IMR-90 (cell line): ENCODE measurements at regions not wholly inside any gene's neighbourhood (a gene's known extent, or its start where the extent isn't known, plus 50 kb on each side); places are given as distances from the start of the nearest gene placed in this dataset.

Experiments
- ATAC-seq: fragments of 200-7000 bp; cut with Tn5 transposase; 2 replicates; pipeline ENCODE4 v1.9.1; 2020; ENCODE audit warnings: low read depth, mild to moderate bottlenecking, moderate library complexity
- BruUV-seq: library from RNA; stranded (reverse); fragments of 400-500 nt; replicated peaks from 2 replicates; lab custom pipeline; 2021; lab: Mats Ljungman, UMichigan
- CTCF ChIA-PET: fragments of 300-600 bp; formaldehyde crosslinking; extraction: SDS; loops from one replicate; lab custom pipeline; 2021; ENCODE audit warnings: antibody characterized with exemption; lab: Yijun Ruan, JAX
- POLR2A ChIA-PET: fragments of 300-600 bp; sonication (Branson Sonifier 250); formaldehyde crosslinking; loops from one replicate; lab custom pipeline; 2022; ENCODE audit warnings: antibody characterized with exemption; ENCODE audit not compliant: unreplicated experiment; lab: Charles Lee
- DNase-seq: peaks from one replicate; pipeline ENCODE4 v3.0.0; 2013
- H2AFZ ChIP-seq: replicated peaks from 2 replicates; pipeline ENCODE3; 2013; ENCODE audit warnings: low read length, mild to moderate bottlenecking; ENCODE audit not compliant: poor library complexity
- H2AK5ac ChIP-seq: 2 replicates; pipeline ENCODE4 v1.6.1; 2013; ENCODE audit warnings: low read depth, low read length, inconsistent platforms
- H2AK9ac ChIP-seq: replicated peaks from 2 replicates; pipeline ENCODE3; 2013; ENCODE audit warnings: mild to moderate bottlenecking, low read depth, low read length, moderate library complexity; ENCODE audit not compliant: poor library complexity
- H2BK120ac ChIP-seq: 2 replicates; pipeline ENCODE4 v1.6.1; 2013; ENCODE audit warnings: low read depth, low read length, inconsistent platforms
- H2BK15ac ChIP-seq: 3 replicates; pipeline ENCODE4 v1.6.1; 2013; ENCODE audit warnings: low read depth, low read length, inconsistent platforms
- H2BK20ac ChIP-seq: 2 replicates; pipeline ENCODE4 v1.6.1; 2013; ENCODE audit warnings: low read depth, mild to moderate bottlenecking, inconsistent platforms, low read length, moderate library complexity
- H2BK5ac ChIP-seq: 2 replicates; pipeline ENCODE4 v1.6.1; 2013; ENCODE audit warnings: mild to moderate bottlenecking, low read depth, low read length, inconsistent platforms; ENCODE audit not compliant: poor library complexity, severe bottlenecking
- H3K14ac ChIP-seq: replicated peaks from 2 replicates; pipeline ENCODE4 v1.6.1; 2013; ENCODE audit warnings: low read depth, low read length, inconsistent platforms
- H3K18ac ChIP-seq: 2 replicates; pipeline ENCODE4 v1.6.1; 2013; ENCODE audit warnings: low read depth, low read length, control low read depth
- H3K23ac ChIP-seq: 2 replicates; pipeline ENCODE4 v1.6.1; 2013; ENCODE audit warnings: low read depth, low read length, inconsistent platforms
- H3K27ac ChIP-seq: 2 replicates; pipeline ENCODE4 v1.5.1; 2013; ENCODE audit warnings: mild to moderate bottlenecking, control low read depth, low read length; ENCODE audit not compliant: insufficient read depth
- H3K27me3 ChIP-seq: 2 replicates; pipeline ENCODE4 v1.6.1; 2013; ENCODE audit warnings: low read length; ENCODE audit not compliant: control insufficient read depth, insufficient read depth
- H3K36me3 ChIP-seq: 2 replicates; pipeline ENCODE4 v1.6.1; 2013; ENCODE audit warnings: low read length, mixed read lengths; ENCODE audit not compliant: control insufficient read depth, insufficient read depth
- H3K4ac ChIP-seq: 2 replicates; pipeline ENCODE4 v1.6.1; 2013; ENCODE audit warnings: low read depth, low read length, inconsistent platforms
- H3K4me1 ChIP-seq: 2 replicates; pipeline ENCODE4 v1.6.1; 2013; ENCODE audit warnings: low read length, mixed read lengths; ENCODE audit not compliant: control insufficient read depth, insufficient read depth
- H3K4me2 ChIP-seq: 2 replicates; pipeline ENCODE4 v1.6.1; 2013; ENCODE audit warnings: low read depth, mild to moderate bottlenecking, control low read depth, low read length, moderate library complexity
- H3K4me3 ChIP-seq: 2 replicates; pipeline ENCODE4 v1.5.1; 2013; ENCODE audit warnings: low read depth, mild to moderate bottlenecking, control low read depth, low read length, moderate library complexity; ENCODE audit not compliant: insufficient read depth
- H3K56ac ChIP-seq: 2 replicates; pipeline ENCODE4 v1.6.1; 2013; ENCODE audit warnings: low read length, inconsistent platforms; ENCODE audit not compliant: insufficient read depth; ENCODE audit errors: extremely low read depth
- H3K79me1 ChIP-seq, 2 experiments: 2 replicates each; pipeline ENCODE4 v1.6.1; 2013; ENCODE audit warnings: low read length in 2 of 2, inconsistent platforms in 1 of 2, low read depth in 1 of 2
- H3K9ac ChIP-seq: 2 replicates; pipeline ENCODE4 v1.6.1; 2013; ENCODE audit warnings: low read depth, low read length, control low read depth
- H3K9me1 ChIP-seq: 2 replicates; pipeline ENCODE4 v1.6.1; 2013; ENCODE audit warnings: low read length, inconsistent platforms; ENCODE audit not compliant: insufficient read depth
- H3K9me3 ChIP-seq: 2 replicates; pipeline ENCODE4 v1.6.1; 2013; ENCODE audit warnings: low read length; ENCODE audit not compliant: control insufficient read depth, insufficient read depth
- H4K20me1 ChIP-seq: 2 replicates; pipeline ENCODE4 v1.6.1; 2013; ENCODE audit warnings: low read length, inconsistent platforms; ENCODE audit not compliant: insufficient read depth
- H4K5ac ChIP-seq: 2 replicates; pipeline ENCODE4 v1.6.1; 2013; ENCODE audit warnings: mild to moderate bottlenecking, low read depth, low read length, control low read depth
- H4K8ac ChIP-seq, 2 experiments: 2 replicates each; pipeline ENCODE4 v1.6.1; 2013; ENCODE audit warnings: low read depth in 2 of 2, low read length in 2 of 2, control low read depth in 1 of 2, inconsistent platforms in 1 of 2
- H4K91ac ChIP-seq: 2 replicates; pipeline ENCODE4 v1.6.1; 2013; ENCODE audit warnings: low read depth, low read length, inconsistent platforms; ENCODE audit not compliant: insufficient read depth
- BHLHE40 ChIP-seq: fragments of 150-350 bp; IDR thresholded peaks from 2 replicates; pipeline ENCODE4 v1.6.1; 2016; ENCODE audit warnings: mild to moderate bottlenecking, low read depth, low read length
- CEBPB ChIP-seq: IDR thresholded peaks from 2 replicates; pipeline ENCODE4 v1.6.1; 2012; ENCODE audit warnings: low read depth, low read length, improper control_type of control experiment
- CHD1 ChIP-seq: IDR thresholded peaks from 2 replicates; pipeline ENCODE4 v1.6.1; 2012; ENCODE audit warnings: low read depth, low read length, improper control_type of control experiment
- FOS ChIP-seq: fragments of 150-350 bp; IDR thresholded peaks from 2 replicates; pipeline ENCODE4 v1.6.1; 2016; ENCODE audit warnings: low read depth, low read length
- MAFK ChIP-seq: IDR thresholded peaks from 2 replicates; pipeline ENCODE4 v1.6.1; 2012; ENCODE audit warnings: low read depth, low read length, improper control_type of control experiment
- MAZ ChIP-seq: IDR thresholded peaks from 2 replicates; pipeline ENCODE4 v1.6.1; 2012; ENCODE audit warnings: low read depth, mild to moderate bottlenecking, low read length, improper control_type of control experiment, moderate library complexity, borderline replicate concordance
- MXI1 ChIP-seq: IDR thresholded peaks from 2 replicates; pipeline ENCODE4 v1.6.1; 2012; ENCODE audit warnings: low read depth, mild to moderate bottlenecking, low read length, moderate library complexity, borderline replicate concordance
- NFE2L2 ChIP-seq: fragments of 150-350 bp; IDR thresholded peaks from 2 replicates; pipeline ENCODE4 v1.6.1; 2016; ENCODE audit warnings: low read depth, mild to moderate bottlenecking, low read length
- POLR2A ChIP-seq: IDR thresholded peaks from 2 replicates; pipeline ENCODE4 v1.6.1; 2012; ENCODE audit warnings: mild to moderate bottlenecking, low read depth, low read length
- RAD21 ChIP-seq: IDR thresholded peaks from 2 replicates; pipeline ENCODE4 v1.6.1; 2012; ENCODE audit warnings: low read length, improper control_type of control experiment
- RCOR1 ChIP-seq: IDR thresholded peaks from 2 replicates; pipeline ENCODE4 v1.6.1; 2012; ENCODE audit warnings: mild to moderate bottlenecking, low read length, improper control_type of control experiment; ENCODE audit not compliant: insufficient replicate concordance
- RFX5 ChIP-seq: IDR thresholded peaks from 2 replicates; pipeline ENCODE4 v1.8.0; 2012; ENCODE audit warnings: low read depth, mild to moderate bottlenecking, low read length, moderate library complexity
- SMC3 ChIP-seq: fragments of 150-350 bp; IDR thresholded peaks from 2 replicates; pipeline ENCODE4 v1.6.1; 2016; ENCODE audit warnings: low read depth, mild to moderate bottlenecking, antibody characterized with exemption, low read length, moderate library complexity
- WGBS, 2 experiments: methylation state at CpG; one replicate each; pipeline versions ENCODE4 v1.1.5 to v1.1.7; 2013; ENCODE audit warnings: missing lambda C conversion rate in 2 of 2; ENCODE audit not compliant: insufficient read length in 1 of 2; ENCODE audit errors: extremely low coverage in 2 of 2; 5-methylcytosine and 5-hydroxymethylcytosine counted together
- dilution Hi-C: fragments of 300-500 bp; cut with HindIII; formaldehyde crosslinking; loops from one replicate; pipeline ENCODE4 v1.14.3; 2018; ENCODE audit warnings: low sequenced_read_pairs; ENCODE audit not compliant: unreplicated experiment
- in situ Hi-C: fragments of 300-500 bp; cut with MboI; formaldehyde crosslinking; loops from 3 replicates; pipeline ENCODE4 v1.14.3; 2019; ENCODE audit warnings: low sequenced_read_pairs, inconsistent platforms, mixed read lengths
- intact Hi-C: fragments of 100-400 bp; cut with micrococcal nuclease; formaldehyde crosslinking; loops from 2 replicates; pipeline ENCODE4 v1.10.0; 2022
- TF ChIP-seq, protein P1 (sequence below): conservative IDR thresholded peaks from 2 replicates; pipeline ENCODE4 v1.5.1; 2012; ENCODE audit warnings: mild to moderate bottlenecking, low read depth, low read length, improper control_type of control experiment
- TF ChIP-seq, protein P2 (sequence below): fragments of 150-350 bp; IDR thresholded peaks from 2 replicates; pipeline ENCODE4 v1.6.1; 2017; ENCODE audit warnings: mild to moderate bottlenecking, antibody characterized with exemption, low read length, low read depth
- TF ChIP-seq, protein P3 (sequence below): fragments of 150-350 bp; IDR thresholded peaks from 2 replicates; pipeline ENCODE4 v1.6.1; 2016; ENCODE audit warnings: low read depth, mild to moderate bottlenecking, low read length, moderate library complexity, borderline replicate concordance

DNA sequence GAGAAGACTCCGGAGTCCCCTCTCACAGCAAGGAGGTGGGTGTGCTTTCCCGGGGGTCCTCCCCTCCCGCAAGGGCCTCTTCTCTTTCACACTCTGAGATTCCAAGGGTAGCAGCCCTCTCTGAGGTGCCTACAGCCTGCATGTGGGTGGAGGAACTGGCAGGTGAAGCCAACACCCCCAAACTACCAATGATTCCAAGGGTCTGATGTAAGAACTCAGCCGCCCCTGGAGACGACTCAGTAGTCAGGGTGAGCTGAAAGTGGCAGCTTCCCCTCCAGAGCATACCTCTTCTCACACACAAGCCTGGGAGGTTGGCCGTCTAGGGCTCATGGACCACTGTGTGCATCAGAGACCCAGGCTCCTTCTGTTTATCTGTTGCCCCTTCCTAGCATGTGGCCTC is 66.1 kb downstream of the TSPAN17 start:
- no peaks in the 10 kb centered on the region for H3K79me1 ChIP-seq
- no peak for DNase-seq
- H3K36me3 ChIP-seq: no peaks in the 10 kb centered on the region
- intact Hi-C loops: no loop called here
- CTCF ChIA-PET: no interaction called here
- H3K9ac ChIP-seq: no peak overlapping the region
- no peak overlapping the region for H2AK9ac ChIP-seq
- H3K4me3 ChIP-seq: no peak overlapping the region
- peaks cover 5% of the 10 kb centered on the region for H3K9me3 ChIP-seq
- no TSS peak for BruUV-seq
- H3K14ac ChIP-seq: no peak overlapping the region
- no peak overlapping the region for H3K23ac ChIP-seq
- H4K91ac ChIP-seq: no peak overlapping the region
- dilution Hi-C loops: no loop called here
- in situ Hi-C loops: no loop called here
- no peaks in the 10 kb centered on the region for H3K9me1 ChIP-seq
- no peak overlapping the region for H2BK120ac ChIP-seq
- no peak overlapping the region for H3K27ac ChIP-seq
- H4K8ac ChIP-seq: no peak overlapping the region
- no peaks in the 10 kb centered on the region for H3K4me1 ChIP-seq
- POLR2A ChIA-PET: no interaction called here
- no peak overlapping the region for H4K5ac ChIP-seq
- H2AFZ ChIP-seq: no peak overlapping the region
- no peak overlapping the region for H2BK5ac ChIP-seq
- ATAC-seq: no peak
- H2AK5ac ChIP-seq: no peak overlapping the region
- H3K27me3 ChIP-seq: peaks cover 58% of the 10 kb centered on the region
- no peak overlapping the region for H3K18ac ChIP-seq
- H4K20me1 ChIP-seq: no peaks in the 10 kb centered on the region; the same call in 1 of the 2 replicates
- H3K56ac ChIP-seq: no peak overlapping the region
- H3K4me2 ChIP-seq: no peak overlapping the region
- WGBS, 2 experiments: no CpG with 5 or more reads among the region's 6 CpGs
- no peak overlapping the region for H2BK20ac ChIP-seq
- no peak overlapping the region for H3K4ac ChIP-seq
- H2BK15ac ChIP-seq: no peak overlapping the region
- TF ChIP-seq, protein P1, sequence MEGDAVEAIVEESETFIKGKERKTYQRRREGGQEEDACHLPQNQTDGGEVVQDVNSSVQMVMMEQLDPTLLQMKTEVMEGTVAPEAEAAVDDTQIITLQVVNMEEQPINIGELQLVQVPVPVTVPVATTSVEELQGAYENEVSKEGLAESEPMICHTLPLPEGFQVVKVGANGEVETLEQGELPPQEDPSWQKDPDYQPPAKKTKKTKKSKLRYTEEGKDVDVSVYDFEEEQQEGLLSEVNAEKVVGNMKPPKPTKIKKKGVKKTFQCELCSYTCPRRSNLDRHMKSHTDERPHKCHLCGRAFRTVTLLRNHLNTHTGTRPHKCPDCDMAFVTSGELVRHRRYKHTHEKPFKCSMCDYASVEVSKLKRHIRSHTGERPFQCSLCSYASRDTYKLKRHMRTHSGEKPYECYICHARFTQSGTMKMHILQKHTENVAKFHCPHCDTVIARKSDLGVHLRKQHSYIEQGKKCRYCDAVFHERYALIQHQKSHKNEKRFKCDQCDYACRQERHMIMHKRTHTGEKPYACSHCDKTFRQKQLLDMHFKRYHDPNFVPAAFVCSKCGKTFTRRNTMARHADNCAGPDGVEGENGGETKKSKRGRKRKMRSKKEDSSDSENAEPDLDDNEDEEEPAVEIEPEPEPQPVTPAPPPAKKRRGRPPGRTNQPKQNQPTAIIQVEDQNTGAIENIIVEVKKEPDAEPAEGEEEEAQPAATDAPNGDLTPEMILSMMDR: no peak
- TF ChIP-seq NFE2L2 (no peak), CEBPB (no peak), RCOR1 (no peak), CHD1 (no peak), FOS (no peak), MAZ (no peak), MAFK (no peak), BHLHE40 (no peak), MXI1 (no peak), POLR2A (no peak), RAD21 (no peak), RFX5 (no peak), SMC3 (no peak)
- TF ChIP-seq, protein P2, sequence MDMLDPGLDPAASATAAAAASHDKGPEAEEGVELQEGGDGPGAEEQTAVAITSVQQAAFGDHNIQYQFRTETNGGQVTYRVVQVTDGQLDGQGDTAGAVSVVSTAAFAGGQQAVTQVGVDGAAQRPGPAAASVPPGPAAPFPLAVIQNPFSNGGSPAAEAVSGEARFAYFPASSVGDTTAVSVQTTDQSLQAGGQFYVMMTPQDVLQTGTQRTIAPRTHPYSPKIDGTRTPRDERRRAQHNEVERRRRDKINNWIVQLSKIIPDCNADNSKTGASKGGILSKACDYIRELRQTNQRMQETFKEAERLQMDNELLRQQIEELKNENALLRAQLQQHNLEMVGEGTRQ: no peak
- TF ChIP-seq, protein P3, sequence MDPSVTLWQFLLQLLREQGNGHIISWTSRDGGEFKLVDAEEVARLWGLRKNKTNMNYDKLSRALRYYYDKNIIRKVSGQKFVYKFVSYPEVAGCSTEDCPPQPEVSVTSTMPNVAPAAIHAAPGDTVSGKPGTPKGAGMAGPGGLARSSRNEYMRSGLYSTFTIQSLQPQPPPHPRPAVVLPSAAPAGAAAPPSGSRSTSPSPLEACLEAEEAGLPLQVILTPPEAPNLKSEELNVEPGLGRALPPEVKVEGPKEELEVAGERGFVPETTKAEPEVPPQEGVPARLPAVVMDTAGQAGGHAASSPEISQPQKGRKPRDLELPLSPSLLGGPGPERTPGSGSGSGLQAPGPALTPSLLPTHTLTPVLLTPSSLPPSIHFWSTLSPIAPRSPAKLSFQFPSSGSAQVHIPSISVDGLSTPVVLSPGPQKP: no peak
